ENCODE measurements at regions not wholly inside any gene's neighbourhood (a gene's known extent, or its start where the extent isn't known, plus 50 kb on each side); places are given as distances from the start of the nearest gene placed in this dataset.

DNA sequence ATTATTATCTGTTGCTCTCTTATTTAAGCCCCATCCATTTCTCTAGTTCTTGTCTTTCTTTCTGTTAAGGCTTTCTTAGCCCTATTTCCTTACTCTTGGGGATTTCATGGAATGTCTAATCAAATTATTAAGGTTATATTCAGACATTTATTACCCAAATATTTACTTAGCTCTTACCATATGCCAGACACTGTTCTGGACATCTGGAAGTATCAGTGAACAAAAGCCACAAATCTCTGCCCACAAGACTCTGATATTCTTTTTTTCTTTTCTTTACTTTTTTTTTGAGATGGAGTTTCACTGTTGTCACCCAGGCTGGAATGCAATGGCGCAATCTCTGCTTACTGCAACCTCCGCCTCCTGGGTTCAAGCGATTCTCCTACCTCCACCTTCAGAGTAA lies 74.3 kb upstream of the NBL1 start:
- DNase-seq (ENCODE audit: low read depth), result no peak
- H3K36me3 ChIP-seq (ENCODE audit: control insufficient read depth, insufficient read depth, low read length), result no peaks in the 10 kb centered on the region
- peaks cover 1% of the 10 kb centered on the region for H3K27me3 ChIP-seq (ENCODE audit: control insufficient read depth, insufficient read depth, low read length)
- FAIRE-seq, result no peak
- H3K4me3 ChIP-seq (ENCODE audit: low read depth, low read length), result no peak overlapping the region
- TF ChIP-seq, protein P1, sequence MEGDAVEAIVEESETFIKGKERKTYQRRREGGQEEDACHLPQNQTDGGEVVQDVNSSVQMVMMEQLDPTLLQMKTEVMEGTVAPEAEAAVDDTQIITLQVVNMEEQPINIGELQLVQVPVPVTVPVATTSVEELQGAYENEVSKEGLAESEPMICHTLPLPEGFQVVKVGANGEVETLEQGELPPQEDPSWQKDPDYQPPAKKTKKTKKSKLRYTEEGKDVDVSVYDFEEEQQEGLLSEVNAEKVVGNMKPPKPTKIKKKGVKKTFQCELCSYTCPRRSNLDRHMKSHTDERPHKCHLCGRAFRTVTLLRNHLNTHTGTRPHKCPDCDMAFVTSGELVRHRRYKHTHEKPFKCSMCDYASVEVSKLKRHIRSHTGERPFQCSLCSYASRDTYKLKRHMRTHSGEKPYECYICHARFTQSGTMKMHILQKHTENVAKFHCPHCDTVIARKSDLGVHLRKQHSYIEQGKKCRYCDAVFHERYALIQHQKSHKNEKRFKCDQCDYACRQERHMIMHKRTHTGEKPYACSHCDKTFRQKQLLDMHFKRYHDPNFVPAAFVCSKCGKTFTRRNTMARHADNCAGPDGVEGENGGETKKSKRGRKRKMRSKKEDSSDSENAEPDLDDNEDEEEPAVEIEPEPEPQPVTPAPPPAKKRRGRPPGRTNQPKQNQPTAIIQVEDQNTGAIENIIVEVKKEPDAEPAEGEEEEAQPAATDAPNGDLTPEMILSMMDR (IDR thresholded peaks at IDR 0.05; ENCODE audit: insufficient read depth, low read length, severe bottlenecking), result no peak

DNA sequence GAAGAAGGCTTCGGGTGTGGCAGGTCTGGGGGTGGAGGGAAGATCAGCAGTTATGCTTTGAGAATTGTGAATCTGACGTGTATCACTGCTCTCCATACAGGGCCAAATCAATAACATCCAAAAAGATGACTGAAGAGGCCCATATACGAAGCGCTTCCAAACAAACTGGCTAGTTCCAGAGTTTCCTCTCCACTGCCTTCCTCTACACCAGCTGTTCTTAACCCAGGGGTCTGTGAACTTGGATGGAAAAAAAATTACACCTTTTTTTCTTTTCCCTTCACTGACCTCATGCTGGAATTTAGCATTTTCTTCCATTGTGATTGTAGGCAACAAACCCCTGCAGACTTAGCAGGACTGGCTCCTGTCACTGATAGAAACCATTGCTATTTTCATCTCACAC lies 77.1 kb upstream of the NBL1 start:
- FAIRE-seq (no peak), DNase-seq (ENCODE audit: low read depth) (no peak)
- Histone ChIP-seq H3K36me3 (ENCODE audit: control insufficient read depth, insufficient read depth, low read length) (no peaks in the 10 kb centered on the region), H3K4me3 (ENCODE audit: low read depth, low read length) (no peak overlapping the region), H3K27me3 (ENCODE audit: control insufficient read depth, insufficient read depth, low read length) (peaks cover 1% of the 10 kb centered on the region)
- TF ChIP-seq, protein P1 (IDR thresholded peaks at IDR 0.05; ENCODE audit: insufficient read depth, low read length, severe bottlenecking), result no peak

DNA sequence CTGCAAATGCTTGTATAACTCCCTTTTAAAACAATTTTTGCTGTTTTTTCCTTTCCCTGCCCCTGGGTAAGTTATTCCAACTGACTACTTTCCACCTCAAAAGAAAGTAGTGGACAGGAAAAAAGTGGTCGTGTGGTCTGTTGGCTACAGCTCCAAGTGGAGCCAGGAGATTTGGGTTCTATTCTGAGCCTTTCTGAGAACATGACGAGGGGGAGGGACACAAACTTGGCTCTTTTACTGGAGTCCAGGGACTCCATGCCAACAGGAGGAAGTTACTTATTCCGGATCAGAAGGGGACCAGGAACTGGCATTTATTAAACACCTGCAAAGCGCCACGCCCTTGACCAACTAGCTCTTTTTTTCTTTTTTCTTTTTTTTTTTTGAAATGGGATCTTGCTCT lies 79.0 kb upstream of the CAPZB start:
- Histone ChIP-seq H3K4me3 (ENCODE audit: low read depth, low read length) (no peak overlapping the region), H3K27me3 (ENCODE audit: control insufficient read depth, insufficient read depth, low read length) (no peaks in the 10 kb centered on the region), H3K36me3 (ENCODE audit: control insufficient read depth, insufficient read depth, low read length) (no peaks in the 10 kb centered on the region)
- no peak for FAIRE-seq
- TF ChIP-seq, protein P1 (IDR thresholded peaks at IDR 0.05; ENCODE audit: insufficient read depth, low read length, severe bottlenecking), result no peak
- no peak for DNase-seq (ENCODE audit: low read depth)

DNA sequence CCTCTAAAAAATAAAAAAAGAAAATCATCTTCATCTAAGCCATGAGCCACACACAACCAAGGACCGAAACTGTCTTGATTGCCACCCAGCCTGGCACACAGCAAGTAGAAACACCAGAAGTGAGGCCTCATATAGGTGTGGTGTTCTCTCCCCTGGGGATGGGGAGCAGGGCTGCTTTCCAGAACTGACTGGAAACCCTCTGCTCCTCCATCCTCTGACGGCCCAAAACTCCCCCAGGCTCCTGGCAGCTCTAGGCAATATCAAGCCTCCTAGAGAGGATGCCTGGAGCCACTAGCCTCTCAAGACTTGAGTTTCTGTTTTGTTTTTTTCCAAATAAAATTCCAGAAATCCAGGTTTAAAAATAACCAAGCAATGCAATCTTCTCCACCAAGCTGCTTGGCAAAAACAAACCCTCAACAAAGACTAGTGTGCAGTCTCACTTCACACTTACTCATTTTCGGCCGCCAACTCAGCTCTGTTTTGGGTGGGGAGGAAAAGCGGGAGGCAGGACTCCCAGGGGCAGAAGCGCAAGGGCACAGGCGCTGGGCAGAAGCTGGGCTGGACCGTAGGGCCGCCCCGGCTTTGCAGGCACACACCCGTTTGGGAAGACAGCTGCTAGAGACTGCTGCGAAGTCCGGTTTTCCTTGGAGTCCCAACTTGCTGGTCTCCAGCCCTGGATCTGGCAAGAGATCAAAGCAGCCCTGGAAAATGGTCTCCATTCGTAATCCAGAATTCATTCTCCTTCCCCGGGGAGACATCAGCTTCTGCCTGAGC lies 78.2 kb upstream of the CAPZB start:
- H3K36me3 ChIP-seq (ENCODE audit: control insufficient read depth, insufficient read depth, low read length), result no peaks in the 10 kb centered on the region
- TF ChIP-seq, protein P1 (IDR thresholded peaks at IDR 0.05; ENCODE audit: insufficient read depth, low read length, severe bottlenecking), result no peak
- DNase-seq (ENCODE audit: low read depth) (no peak), FAIRE-seq (no peak)
- no peaks in the 10 kb centered on the region for H3K27me3 ChIP-seq (ENCODE audit: control insufficient read depth, insufficient read depth, low read length)
- no peak overlapping the region for H3K4me3 ChIP-seq (ENCODE audit: low read depth, low read length)

DNA sequence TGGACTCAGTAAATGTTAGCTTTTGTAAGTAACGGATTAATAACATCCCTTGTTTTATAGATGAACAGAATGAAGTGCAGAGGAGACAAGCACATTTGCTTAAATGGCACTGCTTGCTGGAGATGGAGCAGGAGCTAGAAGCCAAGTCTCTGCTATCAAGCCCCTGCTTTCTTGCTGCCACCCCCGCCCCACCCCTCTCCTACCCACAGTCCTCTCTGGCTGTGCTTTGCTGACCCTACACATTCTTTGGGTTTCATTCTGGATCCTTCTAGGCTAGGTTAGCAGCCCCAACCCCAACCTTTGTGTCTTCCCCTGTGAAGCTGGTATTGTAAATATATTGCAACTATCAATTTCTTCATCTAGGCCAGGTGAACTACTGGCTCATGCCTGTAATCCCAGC lies 77.5 kb upstream of the CAPZB start:
- FAIRE-seq (no peak), DNase-seq (ENCODE audit: low read depth) (no peak)
- no peak overlapping the region for H3K4me3 ChIP-seq (ENCODE audit: low read depth, low read length)
- no peaks in the 10 kb centered on the region for H3K27me3 ChIP-seq (ENCODE audit: control insufficient read depth, insufficient read depth, low read length)
- no peaks in the 10 kb centered on the region for H3K36me3 ChIP-seq (ENCODE audit: control insufficient read depth, insufficient read depth, low read length)
- TF ChIP-seq, protein P1 (IDR thresholded peaks at IDR 0.05; ENCODE audit: insufficient read depth, low read length, severe bottlenecking), result no peak

DNA sequence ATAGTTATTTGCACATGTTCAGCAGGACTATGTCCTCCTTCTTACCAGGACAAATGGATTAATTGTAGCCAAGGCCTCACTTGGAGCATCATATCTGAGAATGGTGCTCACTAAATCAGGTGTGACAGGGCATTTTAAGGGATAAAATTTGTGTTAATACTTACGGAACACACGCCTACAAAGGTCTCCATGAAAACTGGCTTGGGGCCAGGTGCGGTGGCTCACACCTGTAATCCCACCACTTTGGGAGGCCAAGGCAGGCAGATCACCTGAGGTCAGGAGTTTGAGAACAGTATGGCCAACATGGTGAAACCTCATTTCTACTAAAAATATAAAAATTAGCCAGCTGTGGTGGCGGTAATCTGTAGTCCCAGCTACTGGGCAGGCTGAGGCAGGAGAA lies 75.1 kb upstream of the CAPZB start:
- TF ChIP-seq, protein P1 (IDR thresholded peaks at IDR 0.05; ENCODE audit: insufficient read depth, low read length, severe bottlenecking), result no peak
- FAIRE-seq, result no peak
- no peaks in the 10 kb centered on the region for H3K36me3 ChIP-seq (ENCODE audit: control insufficient read depth, insufficient read depth, low read length)
- no peaks in the 10 kb centered on the region for H3K27me3 ChIP-seq (ENCODE audit: control insufficient read depth, insufficient read depth, low read length)
- no peak overlapping the region for H3K4me3 ChIP-seq (ENCODE audit: low read depth, low read length)
- DNase-seq (ENCODE audit: low read depth), result no peak
